GM21529 (cell line): ENCODE measurements at regions not wholly inside any gene's neighbourhood (a gene's known extent, or its start where the extent isn't known, plus 50 kb on each side); places are given as distances from the start of the nearest gene placed in this dataset.

Experiments
- ATAC-seq: cut with Tn5 transposase; IDR thresholded peaks from one replicate; pipeline ENCODE4 v1.9.1; 2021; ENCODE audit not compliant: unreplicated experiment

DNA sequence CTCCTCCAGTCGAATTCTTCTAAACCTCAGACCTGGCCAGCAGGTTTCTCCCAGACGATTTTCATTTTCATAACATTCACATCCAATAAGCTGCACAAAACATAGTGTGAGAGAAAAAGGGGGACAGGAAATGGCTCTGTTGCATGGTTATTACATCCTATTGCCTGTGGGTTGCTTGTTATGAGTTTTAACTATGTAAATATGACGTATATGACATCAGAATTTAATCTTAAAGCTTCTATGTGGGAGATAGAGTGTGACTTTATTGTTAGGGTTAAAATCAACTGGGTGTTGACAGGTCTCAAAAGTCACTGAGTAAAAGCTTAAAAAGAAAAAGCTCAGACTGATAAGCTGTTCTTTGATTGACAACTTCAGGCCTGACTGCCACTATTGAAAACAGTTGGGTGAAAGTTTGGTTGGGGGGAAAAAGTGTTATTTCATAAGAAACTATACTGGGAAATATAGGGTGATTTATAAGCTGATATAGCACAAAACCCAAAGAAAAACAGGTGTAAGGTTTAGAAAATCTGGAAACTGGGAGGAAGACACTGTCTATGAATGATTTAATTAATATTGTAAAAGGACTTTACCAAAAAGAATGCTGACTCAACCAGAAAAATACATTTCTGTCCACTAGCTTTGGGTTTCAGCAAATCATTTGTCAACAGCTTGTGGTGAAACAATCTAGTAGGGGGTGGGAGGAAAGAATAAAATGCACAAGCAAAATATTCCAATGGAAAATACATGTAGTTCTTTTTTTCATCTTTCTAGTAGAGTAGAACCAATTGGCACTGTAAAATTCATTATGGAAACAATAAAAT is 134.1 kb upstream of the CEP162 start:
- ATAC-seq = no peak

DNA sequence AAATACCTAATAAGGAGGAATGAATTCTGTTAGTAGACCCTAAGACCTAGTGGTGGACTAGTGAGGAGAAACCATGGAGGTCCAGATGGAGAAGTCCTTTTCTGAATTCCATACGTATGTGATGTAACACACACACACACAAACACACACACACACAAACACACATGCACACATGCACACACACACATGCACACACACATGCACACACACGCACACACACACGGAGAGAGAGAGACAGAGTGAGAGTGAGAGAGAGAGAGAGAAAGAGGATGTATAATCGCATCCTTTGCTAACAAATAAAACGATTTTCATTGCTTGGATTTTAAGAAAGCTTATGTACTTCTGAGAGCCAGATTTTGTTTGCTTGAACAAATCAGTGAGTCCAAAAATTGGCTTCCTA is 132.6 kb upstream of the CEP162 start:
- ATAC-seq = no peak

DNA sequence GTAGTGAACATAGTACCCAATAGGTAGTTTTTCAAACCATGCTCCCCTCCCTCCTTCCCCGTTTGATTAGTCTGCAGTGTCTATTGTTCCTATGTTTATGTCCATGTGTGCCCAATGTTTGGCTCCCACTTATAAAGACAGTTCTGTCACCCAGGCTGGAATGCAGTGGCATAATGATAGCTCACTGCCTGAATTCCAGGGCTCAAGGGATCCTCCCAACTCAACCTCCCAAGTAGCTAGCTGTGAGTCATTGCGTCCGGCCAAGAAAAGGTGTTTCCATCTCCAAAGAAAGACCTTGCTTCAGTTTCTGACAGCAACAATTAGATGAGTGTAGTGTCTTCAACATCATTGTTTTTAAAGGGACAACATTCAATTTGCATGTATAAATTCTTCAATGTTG is 131.1 kb upstream of the CEP162 start:
- no peak for ATAC-seq

DNA sequence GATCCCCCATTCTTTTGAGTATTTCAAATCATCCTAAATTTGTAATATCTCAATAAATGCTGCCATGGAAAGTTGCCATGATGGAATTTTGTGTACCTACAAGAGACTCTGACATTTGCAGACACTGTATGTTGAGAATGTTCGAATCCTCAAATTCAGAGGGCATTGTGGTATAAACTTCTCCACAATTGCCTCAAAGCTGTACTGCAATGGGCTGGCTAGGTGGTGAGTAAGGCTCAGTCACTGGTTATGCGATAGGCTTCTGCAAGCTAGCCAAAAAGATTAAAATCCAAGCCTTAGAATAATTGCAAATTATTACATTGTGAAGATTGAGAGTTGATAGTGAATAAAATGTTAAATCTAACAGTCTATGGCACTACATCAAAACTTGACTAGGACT is 130.2 kb upstream of the CEP162 start:
- ATAC-seq = no peak

DNA sequence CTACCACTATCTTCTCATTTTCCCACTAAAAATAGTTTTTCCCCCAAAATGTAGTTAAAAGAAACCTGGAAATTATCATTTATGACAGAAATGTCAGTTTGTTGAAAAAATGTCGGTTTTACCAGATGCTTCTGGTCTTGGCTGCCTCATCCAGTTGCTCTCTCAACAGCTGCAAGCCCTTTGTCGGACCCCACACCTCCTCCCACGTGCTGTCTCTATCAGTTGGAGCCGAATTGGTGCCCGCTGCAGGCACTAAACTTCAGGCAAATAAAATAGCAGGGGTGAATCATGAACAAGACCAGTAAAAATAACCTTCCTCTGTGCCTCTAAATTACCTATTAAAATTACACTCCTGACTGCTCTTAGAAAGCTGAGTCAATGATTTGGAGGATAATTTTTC is 129.5 kb upstream of the CEP162 start:
- ATAC-seq = no peak

DNA sequence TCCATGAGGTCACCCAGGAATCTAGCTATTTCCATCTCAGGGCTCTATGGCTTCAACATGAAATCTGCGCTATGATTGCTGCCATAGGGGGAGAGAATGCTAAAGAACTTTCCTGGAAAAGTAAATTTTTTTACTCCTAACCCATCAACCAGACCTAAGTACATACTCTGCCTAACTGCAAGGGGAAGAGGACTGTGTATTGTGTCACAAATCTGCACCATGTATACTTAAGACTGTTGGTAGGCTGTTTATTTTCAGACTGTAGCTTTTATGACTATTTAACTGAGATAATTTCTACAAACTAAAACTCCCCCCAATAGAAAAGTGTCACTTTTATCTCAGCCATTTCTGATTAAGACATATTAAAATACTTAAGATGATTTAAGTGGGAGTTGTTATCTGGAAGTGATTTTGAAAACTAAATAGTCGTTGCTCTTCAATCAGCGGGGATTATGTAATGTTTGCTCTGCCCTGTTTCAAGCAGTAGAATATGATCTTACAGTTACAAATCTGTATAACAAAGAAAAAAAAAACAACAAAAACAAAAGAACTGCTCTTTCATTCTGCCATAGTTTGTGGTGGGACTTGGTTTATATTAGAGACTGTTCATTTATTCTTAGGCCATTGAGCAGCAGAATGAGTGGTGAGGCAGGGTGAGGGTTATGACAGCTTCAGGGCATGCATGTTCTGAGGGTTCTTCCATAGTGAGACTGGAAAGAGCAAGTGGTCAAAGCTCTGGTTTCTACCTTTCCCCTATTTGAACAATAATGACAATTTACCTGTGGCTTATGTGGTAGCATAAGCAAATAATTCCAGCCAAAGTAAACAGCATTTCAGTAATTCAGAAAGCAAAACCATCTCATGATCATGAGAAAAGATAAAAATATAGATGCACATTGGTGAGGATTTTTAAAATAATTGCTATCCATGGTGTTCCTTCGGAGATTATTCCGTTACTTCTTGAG is 126.3 kb upstream of the CEP162 start:
- ATAC-seq = no peak

DNA sequence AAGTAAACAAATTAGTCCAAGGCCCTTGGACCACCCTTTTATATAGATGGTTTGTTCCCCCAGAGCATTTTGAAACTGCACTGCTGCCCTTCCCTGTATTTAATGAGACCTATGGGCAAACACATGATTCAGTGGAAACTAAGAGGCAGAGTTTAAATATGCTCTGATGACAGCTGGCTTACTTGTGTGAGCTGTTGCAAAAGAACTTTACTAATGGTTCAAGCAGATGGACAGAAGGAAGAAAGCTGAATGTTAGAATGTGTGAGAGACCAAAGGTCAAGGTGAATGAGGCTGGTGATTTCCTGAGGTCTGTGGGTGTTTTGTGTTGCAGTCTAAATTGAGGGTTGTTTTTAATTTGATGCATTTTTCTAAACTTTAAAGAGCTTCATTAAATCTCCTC is 123.0 kb upstream of the CEP162 start:
- no peak for ATAC-seq

DNA sequence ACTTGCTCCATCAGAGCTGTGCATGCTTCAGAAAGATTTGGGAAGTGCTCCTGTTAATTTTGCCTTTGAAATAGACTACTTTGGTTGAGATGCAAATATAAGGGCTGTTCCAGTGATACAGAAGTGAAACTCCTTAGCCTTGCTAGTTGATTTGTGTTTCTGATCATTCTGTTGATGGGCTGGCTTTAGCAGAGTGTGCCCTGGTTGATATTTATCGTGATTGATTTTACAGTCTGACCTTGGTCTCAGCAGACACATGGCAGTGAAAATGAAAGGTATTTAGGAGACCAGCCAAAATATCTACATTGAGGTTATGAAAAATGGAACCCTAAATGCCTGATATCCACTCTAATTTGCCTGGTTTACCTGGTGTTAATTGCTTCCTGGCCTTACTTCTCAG is 122.1 kb upstream of the CEP162 start:
- no peak for ATAC-seq

DNA sequence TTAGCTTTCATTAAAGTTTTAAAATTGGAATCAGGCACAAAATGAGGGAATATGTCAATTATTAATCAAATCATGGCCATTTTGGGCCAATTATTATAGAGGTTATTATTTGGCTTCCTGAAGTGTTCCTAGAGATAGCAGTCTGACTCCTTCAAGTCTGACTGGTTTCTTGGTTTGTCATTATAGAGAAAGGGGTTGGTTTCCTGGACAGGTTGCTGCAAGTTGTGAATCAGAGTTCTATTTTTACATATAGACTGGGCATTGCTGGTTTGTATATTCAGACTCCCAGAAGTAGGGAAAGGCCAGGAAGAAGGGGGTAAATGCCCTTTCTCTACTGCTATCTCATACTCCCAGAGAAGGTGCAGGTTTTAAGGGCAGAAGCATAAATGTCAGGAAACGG is 121.4 kb upstream of the CEP162 start:
- ATAC-seq = no peak

DNA sequence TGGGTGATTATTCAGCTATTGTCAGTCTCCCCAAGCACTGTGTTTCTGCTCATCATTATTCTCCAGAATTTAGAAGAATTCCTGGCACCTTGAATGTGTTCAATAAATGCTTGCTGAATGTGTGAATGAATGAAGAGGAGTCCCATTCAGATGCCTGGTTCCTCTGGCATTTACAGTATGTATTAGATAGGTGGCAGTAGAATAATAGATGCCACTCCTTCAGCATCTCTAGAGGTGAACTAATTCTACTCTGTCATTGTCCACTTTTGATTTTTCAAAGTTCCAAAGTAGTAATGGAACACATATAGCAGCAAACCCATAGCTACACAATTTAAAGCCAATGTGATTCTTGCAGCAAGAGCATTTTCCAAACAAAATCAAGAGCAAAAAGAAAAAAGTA is 118.9 kb upstream of the CEP162 start:
- no peak for ATAC-seq

DNA sequence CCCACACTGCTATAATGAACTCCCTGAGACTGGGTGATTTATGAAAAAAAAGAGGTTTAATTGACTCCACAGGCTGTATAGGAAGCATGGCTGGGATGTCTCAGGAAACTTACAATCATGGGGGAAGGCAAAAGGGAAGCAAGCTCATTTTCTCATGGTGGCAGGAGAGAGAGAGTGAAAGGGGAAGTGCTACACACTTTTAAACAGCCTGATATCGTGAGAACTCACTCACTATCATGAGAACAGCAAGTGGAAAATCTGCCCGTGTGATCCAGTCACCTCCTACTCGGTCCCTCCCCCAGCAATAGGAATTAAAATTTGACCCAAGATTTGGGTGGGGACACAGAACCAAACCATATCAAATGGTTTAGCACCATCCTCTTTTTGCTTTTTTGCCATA is 116.6 kb upstream of the CEP162 start:
- no peak for ATAC-seq

DNA sequence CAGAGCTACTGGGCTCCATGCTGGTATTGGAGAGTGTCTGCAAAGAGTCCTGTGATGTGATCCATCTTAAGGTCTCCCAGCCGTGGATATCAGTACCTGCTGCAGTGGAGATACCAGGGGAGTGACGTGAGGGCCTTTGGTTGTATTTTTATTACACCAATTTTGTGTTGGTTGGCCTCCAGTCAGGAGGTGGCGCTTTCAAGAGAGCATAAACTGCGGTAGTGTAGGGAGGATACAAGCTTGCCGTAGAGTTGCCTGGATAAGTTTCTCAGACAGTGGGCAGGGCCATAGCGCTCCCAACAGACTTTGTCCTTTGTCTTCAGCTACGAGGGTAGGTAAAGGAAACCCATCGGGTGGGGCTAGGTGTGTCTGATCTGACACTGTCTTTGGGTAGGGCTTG is 113.0 kb upstream of the CEP162 start:
- no peak for ATAC-seq

DNA sequence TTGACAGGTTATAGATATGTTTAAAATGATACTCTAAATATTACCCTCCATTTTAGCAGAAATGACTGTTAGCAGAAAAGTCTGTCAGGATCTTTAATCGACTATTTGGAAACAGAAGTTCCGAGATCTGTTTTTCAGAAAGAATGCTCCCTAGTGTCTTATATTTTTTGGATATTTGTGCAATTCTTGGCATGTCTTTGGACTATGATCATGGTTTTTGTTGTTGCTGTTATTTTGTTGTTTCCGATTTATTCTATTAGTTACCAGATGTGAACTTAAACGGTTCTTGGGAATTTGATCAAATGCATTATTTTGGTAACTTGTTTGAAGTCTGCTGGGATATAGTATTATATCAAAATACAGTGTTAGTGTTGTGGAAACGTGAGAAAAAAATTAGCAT is 106.4 kb upstream of the CEP162 start:
- ATAC-seq = no peak

DNA sequence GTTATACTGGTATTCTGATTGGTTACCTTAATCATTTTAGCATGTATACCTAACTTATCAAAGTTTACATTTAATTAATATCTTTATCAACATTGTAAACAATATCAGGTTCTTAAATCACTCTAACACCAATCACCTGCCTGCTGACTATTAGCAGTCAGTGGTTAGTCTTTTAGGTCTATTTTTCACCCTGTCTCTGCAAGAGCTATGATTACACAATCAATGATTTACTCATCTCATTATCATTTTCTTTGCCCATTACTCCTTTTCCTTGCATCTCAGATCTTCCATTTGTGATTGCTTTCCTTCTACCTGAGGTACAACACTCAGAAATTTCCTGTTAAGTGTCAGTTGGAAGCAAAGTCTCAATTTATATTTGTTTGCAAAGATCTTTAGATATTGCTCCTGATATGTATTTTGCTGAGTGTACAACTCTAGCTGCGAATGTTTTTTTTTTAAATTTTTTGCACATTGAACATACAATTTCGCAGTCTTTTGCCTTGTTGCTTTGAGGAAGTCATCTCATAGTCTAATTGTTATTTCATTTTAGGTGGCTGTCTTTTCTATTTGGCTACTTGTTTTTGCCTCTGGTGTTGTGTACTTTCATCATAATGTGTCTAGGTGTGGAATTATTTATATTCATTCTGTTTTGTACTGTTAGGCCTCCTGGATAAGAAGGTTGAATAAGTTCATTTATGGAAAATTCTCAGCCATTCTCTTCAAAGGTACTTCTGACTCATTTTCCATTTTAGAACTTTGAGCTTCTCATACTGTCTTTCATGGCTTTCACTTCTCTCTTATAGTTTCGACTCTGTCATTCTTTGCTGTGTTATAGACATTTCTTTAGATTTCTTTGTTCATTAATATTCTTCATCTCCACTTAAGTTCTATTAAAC is 104.9 kb upstream of the CEP162 start:
- peak; percentile 99 for ATAC-seq

DNA sequence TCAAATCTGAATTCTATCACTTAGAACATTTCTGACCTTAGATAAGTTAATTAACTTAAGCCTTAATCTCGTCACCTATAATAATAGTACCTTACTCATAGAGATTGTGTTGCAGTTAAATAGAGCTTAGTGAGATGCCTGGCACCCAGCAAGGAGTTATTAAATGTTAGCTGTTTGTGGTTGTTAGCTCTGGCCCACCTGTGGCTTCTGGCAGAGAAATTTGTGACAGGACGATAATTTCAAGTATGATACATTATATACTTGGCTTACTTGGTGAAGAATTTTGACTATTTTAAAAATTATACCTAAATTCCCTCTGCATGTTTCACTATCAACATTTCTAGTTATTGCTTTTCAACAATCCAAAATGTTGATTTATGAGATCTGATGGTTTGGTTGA is 102.9 kb upstream of the CEP162 start:
- ATAC-seq = no peak

DNA sequence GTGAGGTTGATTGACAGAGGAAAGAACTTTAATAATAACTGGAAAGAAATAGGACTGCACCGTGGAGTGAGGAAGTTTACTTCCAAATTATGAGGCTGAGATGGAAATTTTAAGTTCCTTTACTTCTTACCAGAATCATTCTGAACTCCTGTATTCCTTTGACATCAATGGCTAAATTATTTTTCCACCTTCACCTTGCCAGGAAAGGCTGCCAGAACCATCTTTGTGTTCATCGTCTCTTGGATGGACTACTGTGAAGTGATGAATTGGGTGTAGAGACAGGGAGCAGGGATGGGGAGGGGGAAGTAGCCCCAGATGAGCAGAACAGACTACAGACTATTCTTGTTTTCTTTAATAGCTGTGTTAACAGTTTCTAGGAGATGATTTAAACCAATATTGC is 102.1 kb upstream of the CEP162 start:
- no peak for ATAC-seq

DNA sequence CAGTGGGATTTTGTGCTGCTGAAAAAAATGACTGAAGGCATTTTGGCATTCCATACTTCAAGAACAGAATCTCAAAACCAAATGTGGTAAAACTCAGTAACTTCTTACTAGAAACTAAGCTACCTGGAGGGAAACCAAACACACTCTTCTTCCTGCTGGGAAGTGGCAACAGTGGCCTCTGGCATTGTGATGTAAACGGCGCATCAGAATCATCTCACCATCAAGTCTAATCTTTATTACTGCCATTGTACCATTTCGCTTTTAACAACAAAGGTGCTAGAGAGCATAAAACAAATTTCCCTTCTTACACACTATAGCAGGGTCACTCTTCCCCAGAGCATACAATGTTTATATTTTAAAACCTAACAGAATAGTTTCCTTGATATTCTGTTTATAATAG is 101.6 kb upstream of the CEP162 start:
- ATAC-seq = no peak

DNA sequence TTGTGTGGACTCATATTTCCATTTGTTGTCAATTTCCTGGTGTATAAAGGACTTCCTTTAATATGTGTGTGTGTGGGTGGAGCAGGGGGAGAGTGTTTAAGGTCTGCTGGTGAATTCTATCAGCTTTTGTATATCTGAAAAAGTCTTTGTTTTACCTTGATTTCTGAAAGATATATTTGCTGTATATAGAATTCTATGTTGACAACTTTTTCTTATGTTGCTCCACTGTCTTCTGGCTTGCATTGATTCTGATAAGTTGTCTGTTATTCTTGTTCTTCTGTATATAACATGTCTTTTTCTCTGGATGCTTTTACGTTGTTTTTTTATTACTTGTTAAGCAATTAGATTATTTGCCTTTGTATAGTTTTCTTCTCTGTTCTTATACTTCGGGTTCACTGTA is 90.0 kb upstream of the CEP162 start:
- ATAC-seq = no peak

DNA sequence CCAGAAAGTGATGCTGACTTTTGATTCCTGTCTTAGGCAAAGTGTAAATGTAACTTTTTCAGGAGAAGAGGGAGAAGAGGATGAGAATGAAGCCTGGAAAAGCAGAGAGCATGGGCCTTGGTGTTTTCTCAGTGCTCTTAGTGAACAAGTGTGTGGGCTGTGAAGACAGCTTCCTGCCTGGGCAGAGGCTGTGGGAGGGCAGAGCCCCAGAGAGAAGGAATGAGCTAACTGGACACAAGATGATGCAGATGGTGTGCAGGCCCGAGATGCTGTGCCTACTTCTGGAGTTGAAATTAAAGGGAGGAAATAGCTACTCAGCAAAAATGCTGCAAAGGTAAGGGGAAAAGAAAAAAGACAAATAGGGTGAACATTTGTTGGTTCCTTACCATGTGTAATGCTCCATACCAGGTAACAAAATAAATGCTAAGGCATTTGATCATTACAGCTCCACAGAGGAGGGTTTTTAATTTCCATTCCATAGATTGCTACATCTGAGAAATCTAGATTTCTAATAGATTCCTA is 87.0 kb upstream of the CEP162 start:
- ATAC-seq = no peak

DNA sequence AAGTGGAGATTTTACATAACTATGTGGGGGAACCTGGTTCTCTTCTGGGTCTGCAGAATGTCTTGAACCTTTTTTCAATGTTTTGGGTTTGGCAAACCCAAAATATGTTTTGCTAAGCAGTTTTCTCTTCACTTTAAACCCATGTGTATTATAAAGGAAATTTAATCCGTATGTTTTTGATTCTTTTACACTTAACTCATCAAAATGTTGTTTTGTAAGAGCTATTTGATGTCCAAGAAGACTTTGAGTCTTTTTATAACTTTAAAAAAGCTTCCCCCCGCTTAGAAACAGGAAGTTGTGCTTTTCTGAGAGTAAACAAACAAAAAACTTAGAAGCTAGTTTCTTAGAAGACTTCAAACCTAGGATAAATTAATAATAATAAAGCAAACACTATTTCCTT is 81.9 kb upstream of the CEP162 start:
- no peak for ATAC-seq

DNA sequence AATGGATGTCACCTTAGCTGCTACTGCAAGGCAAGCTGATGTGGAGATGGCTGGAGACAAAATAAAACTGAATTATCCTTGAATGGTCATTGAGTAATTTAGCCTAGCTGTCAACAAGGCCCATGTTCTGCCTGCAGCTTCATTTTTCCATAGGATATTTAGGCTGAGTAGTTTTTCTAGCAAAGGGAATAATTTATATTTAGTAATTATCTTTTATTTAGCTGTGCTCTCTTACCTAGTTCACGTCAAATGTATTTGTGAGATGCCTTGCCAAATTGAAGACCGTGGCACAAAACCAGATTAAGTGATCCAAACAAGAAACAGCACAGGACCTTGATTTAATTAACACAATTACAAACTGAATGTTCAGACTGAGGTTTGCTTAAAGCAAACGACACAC is 77.4 kb upstream of the CEP162 start:
- no peak for ATAC-seq
